GM18873 (cell line): ENCODE measurements at regions not wholly inside any gene's neighbourhood (a gene's known extent, or its start where the extent isn't known, plus 50 kb on each side); places are given as distances from the start of the nearest gene placed in this dataset.

Experiments
- ATAC-seq: cut with Tn5 transposase; IDR thresholded peaks from one replicate; pipeline ENCODE4 v1.9.1; 2021; ENCODE audit warnings: mild to moderate bottlenecking, moderate library complexity, moderate number of reproducible peaks; ENCODE audit not compliant: unreplicated experiment, low FRiP score

DNA sequence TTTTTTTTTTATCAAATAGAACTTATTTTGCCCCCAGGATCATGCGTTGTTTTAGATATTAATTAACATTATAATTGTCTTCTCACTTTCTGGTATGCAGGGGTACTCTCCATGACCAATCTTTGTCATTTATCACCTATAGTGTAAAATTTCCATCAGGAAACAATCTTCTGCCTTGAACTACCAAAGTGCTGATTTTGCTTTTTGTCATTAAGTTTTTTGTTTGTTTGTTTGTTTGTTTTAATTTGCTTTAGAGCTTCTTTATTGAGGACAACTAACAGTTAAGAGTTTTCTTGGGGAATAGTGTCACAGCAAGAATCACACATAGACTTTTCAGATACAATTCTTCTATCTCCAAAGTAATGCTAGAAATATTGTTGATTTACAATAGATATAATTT is 171.2 kb upstream of the PRPS1L1 start:
- no peak for ATAC-seq

DNA sequence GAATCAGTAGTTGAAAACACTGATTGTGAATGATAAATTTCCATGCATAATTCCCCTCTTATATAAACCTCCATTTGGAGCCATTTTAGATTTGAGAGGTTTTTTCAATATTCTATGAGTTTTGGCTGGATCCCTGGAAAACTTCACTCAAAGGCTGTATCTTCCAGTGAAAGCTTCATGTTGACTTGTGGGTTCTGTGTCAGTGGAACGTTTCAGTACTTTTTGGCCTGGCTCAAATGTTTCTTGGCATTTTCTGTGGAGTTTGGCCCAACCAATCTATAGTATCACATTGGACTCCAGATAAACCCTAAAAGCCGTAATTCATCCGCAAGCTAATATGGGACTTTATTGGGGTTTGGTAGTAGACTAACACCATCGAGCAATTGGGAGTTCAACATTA is 172.6 kb upstream of the PRPS1L1 start:
- ATAC-seq, result no peak

DNA sequence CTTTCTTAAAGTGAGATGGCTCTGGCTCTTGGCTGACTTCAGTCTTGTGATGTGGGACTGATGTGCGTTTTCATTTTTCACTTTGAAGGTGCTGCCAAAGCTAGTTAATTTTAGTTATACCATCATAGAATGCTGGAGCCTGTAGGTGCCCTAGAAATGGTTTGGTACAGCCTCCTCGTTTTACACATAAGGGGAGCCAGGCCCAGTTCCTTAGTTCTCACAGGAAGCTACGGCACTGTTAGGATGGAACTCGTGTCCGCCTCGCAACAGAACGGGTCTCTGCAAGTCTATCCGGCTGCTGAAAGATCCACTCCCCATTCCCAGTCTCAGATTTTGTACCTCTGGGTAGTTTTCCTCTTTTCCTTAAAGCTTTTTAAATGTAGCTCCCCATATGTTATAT is 173.2 kb upstream of the PRPS1L1 start:
- ATAC-seq, result no peak

DNA sequence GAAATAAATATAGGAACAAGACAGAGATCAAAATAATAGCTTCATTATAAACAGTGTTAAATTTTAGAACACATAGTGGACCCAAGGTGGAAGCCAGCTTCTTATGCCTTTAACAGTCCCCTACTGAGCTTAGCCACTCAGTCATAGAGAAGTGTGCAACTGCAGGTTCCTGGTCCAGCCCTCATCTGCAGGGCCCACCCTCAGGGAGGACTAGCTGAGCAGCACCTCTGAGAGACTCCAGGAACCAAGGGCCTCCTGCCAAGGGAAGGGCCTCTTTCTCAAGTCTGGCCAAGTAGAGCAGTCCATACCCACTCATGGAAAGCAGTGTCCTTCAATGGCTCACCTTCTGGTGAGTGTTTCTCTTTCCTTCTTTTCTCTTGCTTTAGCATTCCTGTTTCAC is 173.7 kb upstream of the PRPS1L1 start:
- no peak for ATAC-seq

DNA sequence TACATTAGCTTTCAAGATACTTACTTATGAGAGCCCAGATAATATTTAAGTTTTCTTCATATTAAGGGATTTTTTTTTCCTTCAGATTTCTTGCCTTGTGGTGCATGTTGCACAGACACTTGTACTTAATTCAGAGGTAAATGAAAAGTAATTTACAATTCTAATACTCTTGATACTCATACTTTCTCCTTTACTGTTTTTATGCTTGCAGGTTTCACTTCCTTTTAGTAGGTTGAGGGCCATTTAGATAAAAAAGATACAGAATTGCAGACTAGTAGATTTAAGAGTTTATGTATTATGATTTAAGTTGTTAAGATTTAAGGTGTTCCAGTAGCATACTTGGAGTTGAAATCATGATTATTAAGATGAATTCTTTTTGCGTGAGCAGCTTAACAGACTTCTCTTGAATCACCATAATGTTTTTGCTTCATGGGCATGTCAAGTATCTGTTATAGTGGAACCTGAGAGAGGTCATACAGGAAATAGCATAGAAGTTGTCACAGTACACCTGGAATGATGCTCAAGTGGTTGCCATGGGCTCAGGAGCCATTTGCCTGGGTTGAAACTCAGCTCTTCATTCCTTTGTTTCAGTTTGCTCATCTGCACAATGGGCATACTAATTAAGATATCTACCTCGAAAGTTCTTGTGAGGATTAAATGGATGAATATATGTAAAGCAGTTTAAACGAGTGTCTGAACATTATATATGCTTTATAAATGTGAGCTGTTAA is 174.8 kb upstream of the PRPS1L1 start:
- ATAC-seq, result no peak

DNA sequence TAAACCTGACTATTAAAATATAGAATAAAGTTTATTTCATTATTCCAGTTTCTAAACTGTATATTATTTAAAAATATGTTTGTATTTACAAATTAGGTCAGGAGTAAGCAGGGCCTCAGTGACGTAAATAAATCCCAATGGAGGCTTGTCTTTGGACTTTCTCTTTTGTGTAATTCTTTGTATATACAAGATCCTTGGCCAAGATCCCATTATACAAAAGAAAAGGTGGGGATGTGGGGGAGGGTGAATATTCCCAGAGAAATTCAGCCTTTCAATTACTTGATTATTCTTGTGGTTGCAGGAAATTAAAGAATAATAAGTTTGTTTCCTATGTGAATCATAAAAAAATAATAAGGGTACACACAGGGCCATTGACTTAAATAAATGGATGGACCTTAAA is 178.7 kb upstream of the PRPS1L1 start:
- ATAC-seq, result no peak

DNA sequence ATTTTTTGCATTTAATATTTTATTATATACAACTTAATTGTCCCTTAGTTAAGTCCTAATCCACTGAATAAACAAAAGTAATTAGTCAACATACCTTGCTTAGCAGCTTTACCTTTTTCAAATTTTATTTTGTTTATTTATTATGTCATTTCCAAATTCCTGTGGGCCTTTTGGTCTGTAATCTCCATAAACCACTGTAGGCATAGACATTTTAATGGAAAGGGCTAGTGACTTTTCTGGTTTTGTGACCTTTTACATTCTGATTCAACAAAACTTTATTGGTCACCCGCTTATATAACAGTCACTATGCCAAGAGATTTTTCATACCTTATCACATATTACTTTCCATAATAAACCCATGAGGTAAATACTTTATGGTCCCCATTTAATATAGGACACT is 181.3 kb upstream of the PRPS1L1 start:
- no peak for ATAC-seq

DNA sequence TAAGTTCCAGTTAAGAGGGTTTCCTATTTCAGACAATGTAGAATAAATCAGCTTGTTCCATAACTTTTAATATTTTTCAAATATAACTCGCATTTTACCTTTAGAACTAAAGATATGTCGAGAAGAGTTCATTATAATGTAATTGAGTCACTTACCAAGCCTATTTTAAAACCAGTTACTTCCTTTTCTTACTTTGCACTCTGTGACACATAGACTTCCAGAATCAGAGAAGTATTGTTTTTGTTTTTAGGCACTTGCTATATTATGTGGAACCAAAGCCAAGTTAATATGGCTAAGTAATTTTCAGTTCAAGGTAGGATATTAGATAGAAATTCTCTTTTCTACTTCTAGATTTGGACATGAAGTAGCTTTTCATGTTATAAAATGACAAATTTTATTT is 182.7 kb upstream of the PRPS1L1 start:
- no peak for ATAC-seq

DNA sequence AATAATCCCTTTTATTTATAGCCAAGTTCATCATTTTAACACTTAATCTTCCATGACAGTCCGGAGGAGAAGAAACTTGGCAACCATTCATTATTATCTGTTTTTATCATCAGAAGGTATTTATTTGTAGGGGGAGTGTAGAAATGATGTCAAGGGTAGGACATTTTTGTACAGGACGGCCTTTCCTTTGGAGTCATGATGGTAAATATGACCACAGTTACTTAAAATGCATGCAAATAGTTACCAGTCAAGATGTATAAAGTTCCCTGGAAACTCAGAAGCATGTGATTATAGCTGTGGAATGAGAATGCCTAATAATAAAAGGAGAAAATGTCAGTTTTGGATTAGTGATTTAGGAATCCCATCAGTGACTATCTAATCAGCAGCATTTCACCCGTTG is 183.1 kb upstream of the PRPS1L1 start:
- no peak for ATAC-seq

DNA sequence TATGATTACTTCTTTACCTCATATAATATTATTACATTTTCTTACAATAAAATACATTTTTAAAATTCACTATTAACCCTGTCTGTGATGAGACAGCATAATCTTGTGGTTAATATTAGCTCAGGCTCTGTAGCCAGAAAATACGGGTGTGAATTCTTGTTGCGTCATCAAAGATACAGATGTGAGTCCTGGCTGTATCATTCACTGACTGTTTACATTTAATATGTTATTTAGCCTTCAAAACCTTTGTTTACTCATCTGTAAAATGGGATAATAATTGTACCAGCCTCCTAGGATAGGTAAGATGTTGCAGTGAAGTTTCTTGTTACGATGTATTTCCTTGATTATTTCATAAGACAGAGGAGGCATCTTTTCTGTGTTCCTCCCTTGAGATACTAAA is 184.7 kb upstream of the PRPS1L1 start:
- ATAC-seq, result no peak

DNA sequence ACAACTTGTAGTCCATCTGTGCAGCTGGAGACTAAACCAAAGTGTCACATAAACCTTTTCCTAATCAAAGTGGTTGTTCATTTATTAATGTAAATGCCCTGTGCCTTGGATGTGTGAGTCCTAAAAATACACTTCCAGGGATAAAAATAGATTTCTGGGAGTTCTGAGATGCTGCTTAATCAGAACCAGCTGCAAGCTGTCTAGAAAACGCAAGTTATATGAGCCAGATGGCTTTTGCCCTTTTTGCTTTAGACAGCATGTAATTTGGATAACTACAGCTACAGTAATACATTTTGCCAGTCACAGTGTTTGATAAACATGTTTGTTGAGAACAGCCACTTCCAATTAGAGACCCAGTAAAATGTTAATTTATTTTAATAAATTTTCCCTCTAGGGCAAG is 185.1 kb upstream of the PRPS1L1 start:
- ATAC-seq, result no peak

DNA sequence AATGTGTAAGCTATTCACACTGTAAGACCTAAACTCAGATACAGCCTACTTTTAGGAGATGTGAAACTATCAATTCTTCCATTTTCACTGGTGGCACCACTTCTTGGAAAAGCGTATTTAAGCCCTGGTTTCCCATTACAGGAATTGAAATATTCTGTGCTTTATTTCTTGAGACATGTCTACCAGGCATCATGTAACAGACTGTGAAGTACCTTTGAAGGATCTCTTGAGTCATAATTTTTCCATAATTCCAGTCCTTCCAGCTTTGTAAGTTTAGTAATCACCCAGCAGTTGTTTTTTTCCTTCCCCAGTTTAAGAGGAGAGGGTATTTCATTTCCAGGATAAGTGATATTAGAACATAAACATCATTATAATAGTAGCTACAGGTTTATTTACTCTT is 186.0 kb upstream of the PRPS1L1 start:
- no peak for ATAC-seq

DNA sequence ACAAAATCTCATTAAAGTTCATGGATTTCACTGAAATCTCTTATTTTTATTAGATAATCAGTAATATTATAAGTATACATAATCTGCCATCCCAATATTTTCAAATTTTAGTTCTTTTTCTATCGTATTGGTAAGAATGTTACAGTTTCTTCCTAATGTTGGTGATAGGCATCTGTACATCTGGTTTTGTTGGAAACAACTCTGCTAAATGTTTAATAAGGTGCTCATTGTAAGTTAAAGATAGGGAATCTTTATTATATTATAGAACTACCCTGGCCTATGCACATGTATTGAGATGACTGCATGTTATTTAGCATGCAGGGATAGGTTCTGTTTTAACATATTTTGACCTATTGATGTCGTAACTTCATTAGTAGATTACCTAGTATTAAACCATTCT is 188.6 kb upstream of the PRPS1L1 start:
- no peak for ATAC-seq

DNA sequence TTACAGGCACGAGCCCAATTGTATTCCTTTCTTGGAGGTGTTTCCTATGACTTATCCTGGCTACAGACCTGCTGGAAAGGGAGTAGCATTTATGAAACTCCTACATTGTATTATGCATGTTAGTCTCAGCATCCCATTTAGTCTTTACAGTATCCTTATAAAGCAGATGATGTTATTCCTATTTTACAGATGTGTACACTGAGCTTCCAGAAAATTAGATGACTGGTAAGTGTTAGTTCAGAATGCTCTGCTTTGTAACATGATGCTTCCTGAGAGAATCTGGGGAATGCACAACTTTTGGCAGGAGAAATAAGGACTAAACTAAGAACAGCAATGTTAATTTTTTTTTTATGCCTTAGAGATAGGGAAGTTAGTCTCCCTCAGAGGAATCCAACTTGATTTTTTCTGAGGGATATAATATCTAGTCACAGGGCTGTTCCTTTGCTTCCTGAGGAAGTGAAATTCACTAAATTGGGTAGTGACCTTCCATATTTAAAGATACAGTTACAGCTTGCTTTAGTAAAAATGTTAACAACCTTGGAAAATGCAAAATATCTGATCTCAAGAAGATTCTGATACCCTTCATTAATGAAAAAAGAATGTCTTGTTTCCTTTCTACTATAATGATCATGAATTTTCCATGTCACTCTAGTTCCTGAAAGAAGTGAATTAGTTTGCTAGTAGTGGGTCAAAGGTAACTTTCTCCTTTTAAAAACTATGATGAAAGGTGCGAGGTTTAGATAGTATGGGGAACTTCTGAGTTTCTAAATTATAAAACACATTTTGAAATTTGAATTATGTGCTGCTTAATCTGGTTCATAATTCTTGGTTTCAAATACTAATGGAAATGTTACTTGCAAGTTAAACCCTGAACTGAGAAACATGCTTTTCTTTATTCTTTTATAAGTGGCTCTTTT is 194.0 kb upstream of the PRPS1L1 start:
- ATAC-seq, result no peak

DNA sequence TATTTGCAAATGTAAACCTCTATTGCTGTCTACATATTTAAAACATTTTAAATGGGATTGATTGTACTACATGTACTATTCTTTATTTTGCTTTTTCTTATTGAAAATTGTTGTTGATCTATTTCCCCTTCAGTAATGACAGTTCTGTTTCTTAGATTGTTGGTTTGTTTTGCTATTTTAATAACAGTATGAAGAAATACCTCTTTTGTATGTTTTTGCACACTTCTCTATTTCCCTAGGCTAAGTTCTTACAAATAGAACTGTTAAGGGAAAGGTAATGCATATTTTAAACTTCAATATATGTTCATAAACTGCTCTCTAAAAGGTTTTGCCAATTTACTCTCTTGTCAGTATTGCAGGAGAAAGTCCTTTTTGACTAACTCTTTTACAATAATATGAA is 195.0 kb upstream of the PRPS1L1 start:
- ATAC-seq, result no peak

DNA sequence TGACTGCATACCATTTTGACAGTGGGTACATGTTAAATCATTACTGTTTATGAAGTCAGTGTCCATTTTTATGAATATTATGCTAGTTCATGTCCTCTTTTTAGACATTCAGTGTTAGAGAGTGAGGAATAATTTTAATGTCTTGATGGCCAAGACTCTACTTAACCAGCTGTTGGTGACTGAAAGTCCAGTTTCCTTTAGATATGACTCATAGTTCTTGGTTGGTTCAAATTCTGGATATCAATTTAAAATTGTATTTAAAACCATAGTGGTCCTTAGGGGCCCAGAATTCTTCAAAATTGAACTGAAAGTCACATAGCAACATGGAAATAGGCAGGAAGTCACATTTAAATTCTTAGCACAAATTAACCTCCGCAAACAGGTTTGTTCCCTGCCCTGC is 196.5 kb upstream of the PRPS1L1 start:
- no peak for ATAC-seq

DNA sequence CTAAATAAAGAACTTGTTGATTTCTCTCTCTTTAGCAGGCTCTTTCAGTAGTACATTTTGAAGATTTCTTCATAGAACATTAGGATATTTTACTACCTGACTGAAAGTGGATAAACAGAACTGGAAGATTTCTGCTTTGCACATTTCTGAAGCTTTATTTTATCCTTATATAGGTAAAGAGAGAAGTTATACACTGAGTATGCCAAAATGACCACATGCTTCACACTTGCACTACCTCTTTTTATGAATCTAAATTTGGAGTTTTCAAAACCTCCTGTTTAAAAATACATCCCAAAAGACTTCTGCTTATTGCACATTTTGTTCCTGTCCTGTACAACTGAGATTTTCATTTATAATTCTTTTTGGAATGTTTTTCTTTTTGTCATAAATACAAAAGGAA is 197.4 kb upstream of the PRPS1L1 start:
- no peak for ATAC-seq

DNA sequence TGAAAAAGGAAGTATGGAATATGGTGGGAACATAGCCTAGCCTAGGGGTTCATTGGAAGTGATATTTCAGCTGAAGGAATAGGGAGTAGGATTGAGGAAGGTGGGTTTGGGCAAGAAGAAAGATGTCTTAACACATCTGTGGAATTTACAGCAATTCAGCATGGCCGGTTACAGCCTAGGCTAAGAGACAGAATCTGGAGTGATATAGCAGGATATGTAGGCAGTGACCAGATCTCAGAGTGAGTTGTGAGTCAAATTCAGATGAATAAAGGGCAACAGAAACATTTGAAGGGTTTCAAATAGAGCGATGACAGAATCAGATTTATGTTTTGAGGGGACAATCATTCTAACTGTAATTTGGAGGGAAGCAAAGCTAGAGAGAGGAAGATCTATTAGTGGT is 199.0 kb upstream of the PRPS1L1 start:
- ATAC-seq, result no peak

DNA sequence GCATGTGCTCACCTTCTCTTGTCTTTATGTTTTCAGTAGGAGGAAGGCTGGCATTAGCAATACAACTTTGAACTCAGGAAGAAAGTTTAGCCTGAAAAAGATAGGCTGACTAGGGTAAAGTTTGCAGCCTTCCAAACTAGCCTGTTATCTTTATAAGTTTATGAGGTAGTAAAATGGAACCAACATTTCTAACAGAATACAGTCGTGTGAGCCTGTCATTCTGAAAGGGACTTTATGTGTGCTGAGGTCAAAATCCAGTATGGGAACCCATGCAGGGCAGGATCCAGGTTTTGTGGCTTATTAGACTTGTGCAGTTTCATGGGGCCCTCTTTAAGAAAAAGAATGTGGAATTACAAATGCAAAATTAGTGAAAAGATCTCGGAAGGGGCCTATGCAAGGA is 201.0 kb upstream of the PRPS1L1 start:
- ATAC-seq, result no peak

DNA sequence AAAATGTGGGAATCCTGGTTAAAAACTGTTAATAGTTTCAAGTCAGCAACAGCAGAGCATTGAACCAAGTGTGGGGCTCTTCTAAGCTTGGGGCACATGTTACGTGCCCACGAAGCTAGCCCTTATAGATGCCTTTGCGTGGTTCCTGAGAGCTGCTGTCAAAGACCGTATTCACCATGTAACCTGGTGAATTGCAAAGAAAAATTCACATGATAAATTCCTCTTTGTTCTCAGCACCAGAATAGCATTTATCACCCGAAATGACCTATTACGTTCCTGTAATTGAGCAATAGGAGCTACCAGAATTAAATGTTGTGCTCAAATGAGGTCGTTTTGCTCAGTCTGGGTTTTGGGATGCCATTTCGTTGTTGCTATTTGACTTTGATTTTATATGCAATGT is 202.6 kb upstream of the PRPS1L1 start:
- no peak for ATAC-seq

DNA sequence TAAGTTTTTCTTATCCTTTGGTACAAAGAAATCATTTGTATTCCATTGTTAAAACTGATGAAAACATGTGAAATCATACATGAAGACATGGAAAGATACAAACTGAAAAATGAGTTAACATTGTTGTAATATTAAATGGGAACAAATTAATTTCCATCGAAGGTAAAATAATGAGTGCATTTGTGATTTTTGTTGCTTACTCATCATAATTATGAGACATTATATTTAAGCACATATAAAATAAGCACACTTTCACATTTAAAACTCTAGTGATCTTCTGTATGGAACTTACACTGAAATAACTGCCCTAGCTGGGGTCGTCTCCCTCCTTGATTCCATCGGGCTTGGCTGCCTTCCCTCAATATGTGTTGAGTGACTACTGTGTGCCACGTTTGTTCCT is 204.2 kb upstream of the PRPS1L1 start:
- ATAC-seq, result no peak

DNA sequence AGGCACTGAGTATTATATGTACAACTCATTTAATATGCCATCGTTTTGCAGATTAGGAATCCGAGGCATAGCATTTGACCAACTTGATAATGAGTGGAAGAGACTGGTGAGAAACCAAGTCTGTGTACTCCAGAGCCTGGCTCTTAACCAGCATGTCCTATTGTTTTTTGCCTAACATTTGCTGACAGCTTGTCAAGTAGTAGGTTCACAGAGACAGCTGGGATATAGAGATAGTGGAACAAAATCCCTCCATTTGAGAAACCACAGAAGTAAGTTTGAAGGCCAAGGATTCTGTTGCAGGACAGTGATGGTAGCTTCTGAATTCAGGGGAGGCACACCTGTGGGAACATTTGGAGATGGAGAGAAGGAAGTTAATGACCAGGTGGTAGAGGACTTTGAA is 206.9 kb upstream of the PRPS1L1 start:
- no peak for ATAC-seq
